Right lobe of liver (tissue), 6 donors: ENCODE measurements at regions not wholly inside any gene's neighbourhood (a gene's known extent, or its start where the extent isn't known, plus 50 kb on each side); places are given as distances from the start of the nearest gene placed in this dataset.

Source experiments
- ATAC-seq, 4 donors: fragments of 200-7000 bp; cut with Tn5 transposase; one replicate each; pipeline ENCODE4 v1.9.1; 2020; ENCODE audit warnings: mild to moderate bottlenecking in 4 of 4, moderate library complexity in 4 of 4
- DNase-seq, 3 donors: peaks; one replicate each; pipeline ENCODE4 v3.0.0-alpha.2; 2020
- H3K27ac ChIP-seq, 3 donors: fragments of 200-600 bp; one replicate each; pipeline ENCODE4 v1.8.0; 2022
- H3K27me3 ChIP-seq, 2 donors: fragments of 200-600 bp; one replicate each; pipeline ENCODE4 v1.8.0; 2022
- H3K36me3 ChIP-seq, 4 donors: fragments of 200-600 bp; sonication (generic) in 1 of 4; one replicate each; pipeline versions ENCODE4 v1.5.1 to v1.8.0; 2017 to 2022; ENCODE audit warnings: control low read depth in 1 of 4
- H3K4me1 ChIP-seq, 4 donors: fragments of 200-600 bp; sonication (generic) in 1 of 4; one replicate each; pipeline versions ENCODE4 v1.5.1 to v1.8.0; 2017 to 2022; ENCODE audit warnings: control low read depth in 1 of 4
- H3K4me3 ChIP-seq, 3 donors: fragments of 200-600 bp; one replicate each; pipeline ENCODE4 v1.8.0; 2022
- H3K9me3 ChIP-seq, 4 donors: fragments of 200-600 bp; sonication (generic) in 1 of 4; one replicate each; pipeline versions ENCODE4 v1.5.1 to v1.8.0; 2017 to 2022; ENCODE audit warnings: control low read depth in 1 of 4
- POLR2A ChIP-seq: fragments of 450-650 bp; IDR thresholded peaks from one replicate; pipeline ENCODE4 v1.6.1; 2017; ENCODE audit warnings: antibody characterized with exemption, mild to moderate bottlenecking
- WGBS: methylation state at CpG from one replicate; pipeline ENCODE4 v1.1.6; 2018; ENCODE audit warnings: low coverage, low lambda C conversion rate; ENCODE audit not compliant: insufficient coverage; ENCODE audit errors: missing lambda C conversion rate; 5-methylcytosine and 5-hydroxymethylcytosine counted together
- intact Hi-C, 2 donors: fragments of 100-400 bp; cut with DNase I; formaldehyde crosslinking; loops; one replicate each; pipeline versions ENCODE4 v1.11.2 to v1.14.1; 2022
- TF ChIP-seq, protein P1 (sequence below), 4 donors: fragments of 200-600 bp in 3 of 4; fragments of 450-650 bp in 1 of 4; IDR thresholded peaks; one replicate each; pipeline versions ENCODE4 v1.5.1 to v1.8.0; 2016 to 2022; ENCODE audit warnings: antibody characterized with exemption in 4 of 4, mild to moderate bottlenecking in 2 of 4
- donor health status: DM: no; HTN: yes; CAD: no.
- donor health status: DM: no; HTN: no; CAD: no.
- donor health status: DM: no; HTN: no; CAD: no.
- donor health status: DM: no; HTN: yes; CAD: no.
- donor health status: DM: no; HTN: yes; CAD: no.

DNA sequence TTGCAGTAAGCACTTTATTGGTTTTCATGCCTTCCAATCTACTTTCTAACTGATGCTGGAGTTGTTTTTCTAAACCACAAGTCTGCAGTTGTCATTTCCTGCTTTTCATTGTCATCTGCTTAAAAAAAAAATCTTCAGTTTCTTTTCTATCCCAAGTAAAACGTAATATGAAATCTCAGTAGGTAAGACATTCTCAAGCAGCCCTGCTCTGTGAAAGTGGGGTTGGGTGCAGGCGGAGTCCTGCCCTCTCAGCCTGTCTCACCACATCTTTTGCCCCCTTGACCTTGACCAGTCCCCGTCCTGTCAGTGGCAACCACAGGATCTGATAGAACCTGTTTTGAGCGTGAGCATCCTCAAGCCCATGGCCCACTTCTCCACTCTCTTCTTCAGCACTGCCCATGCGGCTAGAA lies 80.0 kb upstream of the CPO start:
- H3K27me3 ChIP-seq = no peaks in the 10 kb centered on the region
- H3K36me3 ChIP-seq = no peaks in the 10 kb centered on the region
- intact Hi-C loops = no loop called here
- no peak overlapping the region for H3K27ac ChIP-seq
- H3K4me1 ChIP-seq = no peaks in the 10 kb centered on the region
- ATAC-seq = no peak
- H3K9me3 ChIP-seq = no peaks in the 10 kb centered on the region
- WGBS = 82% methylated on average over 3 of the region's 5 CpGs
- TF ChIP-seq, protein P1, sequence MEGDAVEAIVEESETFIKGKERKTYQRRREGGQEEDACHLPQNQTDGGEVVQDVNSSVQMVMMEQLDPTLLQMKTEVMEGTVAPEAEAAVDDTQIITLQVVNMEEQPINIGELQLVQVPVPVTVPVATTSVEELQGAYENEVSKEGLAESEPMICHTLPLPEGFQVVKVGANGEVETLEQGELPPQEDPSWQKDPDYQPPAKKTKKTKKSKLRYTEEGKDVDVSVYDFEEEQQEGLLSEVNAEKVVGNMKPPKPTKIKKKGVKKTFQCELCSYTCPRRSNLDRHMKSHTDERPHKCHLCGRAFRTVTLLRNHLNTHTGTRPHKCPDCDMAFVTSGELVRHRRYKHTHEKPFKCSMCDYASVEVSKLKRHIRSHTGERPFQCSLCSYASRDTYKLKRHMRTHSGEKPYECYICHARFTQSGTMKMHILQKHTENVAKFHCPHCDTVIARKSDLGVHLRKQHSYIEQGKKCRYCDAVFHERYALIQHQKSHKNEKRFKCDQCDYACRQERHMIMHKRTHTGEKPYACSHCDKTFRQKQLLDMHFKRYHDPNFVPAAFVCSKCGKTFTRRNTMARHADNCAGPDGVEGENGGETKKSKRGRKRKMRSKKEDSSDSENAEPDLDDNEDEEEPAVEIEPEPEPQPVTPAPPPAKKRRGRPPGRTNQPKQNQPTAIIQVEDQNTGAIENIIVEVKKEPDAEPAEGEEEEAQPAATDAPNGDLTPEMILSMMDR (IDR thresholded peaks at IDR 0.05) = no peak
- no peak for TF ChIP-seq POLR2A
- DNase-seq = no peak
- H3K4me3 ChIP-seq = no peak overlapping the region

DNA sequence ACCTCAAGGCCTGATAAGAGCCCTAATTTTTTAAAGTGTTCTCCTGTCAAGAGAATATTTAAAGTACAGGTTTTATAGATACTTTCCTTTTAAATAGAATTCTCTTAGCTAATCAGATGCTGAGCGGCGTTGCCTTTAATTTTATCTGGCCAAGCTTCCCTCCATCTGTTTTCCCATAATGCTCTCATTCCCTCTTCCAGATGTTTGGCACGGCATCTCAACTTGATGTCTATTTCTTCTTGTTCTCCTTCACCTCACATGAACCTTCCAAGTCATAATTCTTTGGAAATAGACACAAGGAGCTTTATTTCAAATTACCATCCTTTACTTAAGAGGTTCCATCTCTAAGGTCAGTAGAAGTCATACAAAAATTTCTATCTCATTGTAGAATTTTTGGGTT lies 76.1 kb upstream of the CPO start:
- no peak for DNase-seq
- H3K4me1 ChIP-seq = no peaks in the 10 kb centered on the region
- 76% methylated on average over 3 of the region's 3 CpGs for WGBS
- no peak overlapping the region for H3K4me3 ChIP-seq
- no peak overlapping the region for H3K27ac ChIP-seq
- TF ChIP-seq, protein P1 (IDR thresholded peaks at IDR 0.05) = no peak
- no peak for TF ChIP-seq POLR2A
- no peaks in the 10 kb centered on the region for H3K27me3 ChIP-seq
- H3K36me3 ChIP-seq = no peaks in the 10 kb centered on the region
- intact Hi-C loops = no loop called here
- no peak for ATAC-seq
- H3K9me3 ChIP-seq = no peaks in the 10 kb centered on the region

DNA sequence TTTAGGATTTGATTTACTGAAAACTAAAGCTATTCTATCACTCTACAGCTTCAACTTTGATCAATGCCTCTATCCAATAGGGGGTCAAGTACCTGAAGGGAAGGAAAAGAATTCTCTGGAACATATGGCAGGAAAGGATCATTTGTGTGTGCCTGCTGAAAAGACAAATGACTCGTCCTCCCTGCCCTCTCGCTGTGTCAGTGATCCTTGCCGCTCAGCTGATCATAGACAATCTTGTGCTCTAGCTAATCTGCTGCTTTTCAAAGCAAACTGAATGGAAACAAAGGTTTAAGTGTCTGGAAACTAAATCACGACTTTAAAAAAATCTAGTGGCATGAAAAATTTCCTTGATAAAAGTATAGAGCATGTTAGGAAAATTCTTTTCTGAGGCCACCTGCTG lies 75.6 kb upstream of the CPO start:
- no peak for DNase-seq
- no peak for TF ChIP-seq POLR2A
- TF ChIP-seq, protein P1 (IDR thresholded peaks at IDR 0.05) = no peak
- H3K4me1 ChIP-seq = no peaks in the 10 kb centered on the region
- H3K9me3 ChIP-seq = no peaks in the 10 kb centered on the region
- H3K27me3 ChIP-seq = no peaks in the 10 kb centered on the region
- no peak for ATAC-seq
- 80% methylated on average over 4 of the region's 4 CpGs for whole genome bisulfite sequencing
- H3K27ac ChIP-seq = no peak overlapping the region
- H3K36me3 ChIP-seq = no peaks in the 10 kb centered on the region
- intact Hi-C loops = no loop called here
- no peak overlapping the region for H3K4me3 ChIP-seq

GRCh38 chr2:206867006-206867405 lies 72.3 kb upstream of the CPO start:
- Histone ChIP-seq H3K9me3 (no peaks in the 10 kb centered on the region), H3K36me3 (no peaks in the 10 kb centered on the region), H3K4me1 (no peaks in the 10 kb centered on the region), H3K4me3 (no peak overlapping the region), H3K27me3 (no peaks in the 10 kb centered on the region), H3K27ac (no peak overlapping the region)
- intact Hi-C loops = no loop called here
- 81% methylated on average over 2 of the region's 3 CpGs for WGBS
- TF ChIP-seq POLR2A = no peak
- TF ChIP-seq, protein P1 (IDR thresholded peaks at IDR 0.05) = no peak
- ATAC-seq (no peak), DNase-seq (no peak)
